GM21576 (cell line): ENCODE measurements at regions not wholly inside any gene's neighbourhood (a gene's known extent, or its start where the extent isn't known, plus 50 kb on each side); places are given as distances from the start of the nearest gene placed in this dataset.

Experiments used
- ATAC-seq: cut with Tn5 transposase; IDR thresholded peaks from one replicate; pipeline ENCODE4 v1.9.1; 2021; ENCODE audit warnings: mild to moderate bottlenecking, moderate library complexity; ENCODE audit not compliant: unreplicated experiment

DNA sequence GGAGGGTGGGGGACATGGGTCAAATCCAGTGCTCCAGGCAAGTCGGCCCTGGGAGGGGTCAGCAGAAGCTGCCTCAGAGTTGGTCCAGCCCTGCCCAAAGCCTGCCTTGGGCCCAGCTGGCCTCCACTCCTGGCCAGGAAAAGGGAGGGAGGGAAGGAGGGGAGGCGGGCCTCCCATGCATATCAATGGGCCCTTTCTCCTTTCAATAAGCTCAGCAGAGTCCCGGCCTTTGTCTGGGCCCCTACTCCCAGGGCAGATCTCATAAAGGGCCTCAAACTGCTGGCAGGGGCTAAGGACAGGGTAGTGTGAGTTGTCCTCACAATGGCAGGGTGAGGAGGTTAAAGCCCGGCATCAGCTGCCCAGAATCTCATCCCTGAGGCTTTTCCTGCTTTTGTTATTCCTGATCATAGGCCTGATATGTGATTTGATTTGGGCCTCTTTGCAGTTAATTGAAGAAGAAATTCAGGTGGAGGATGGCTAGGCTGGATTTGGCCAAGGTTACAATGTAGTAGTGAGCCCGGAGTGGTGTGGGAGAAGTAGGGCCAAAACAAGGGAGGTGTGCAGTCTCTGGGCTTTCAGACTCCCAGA lies 121.1 kb upstream of the ATP6AP2 start:
- no peak for ATAC-seq

GRCh38 chrX:40457406-40457805 lies 123.4 kb upstream of the ATP6AP2 start:
- ATAC-seq = no peak

DNA sequence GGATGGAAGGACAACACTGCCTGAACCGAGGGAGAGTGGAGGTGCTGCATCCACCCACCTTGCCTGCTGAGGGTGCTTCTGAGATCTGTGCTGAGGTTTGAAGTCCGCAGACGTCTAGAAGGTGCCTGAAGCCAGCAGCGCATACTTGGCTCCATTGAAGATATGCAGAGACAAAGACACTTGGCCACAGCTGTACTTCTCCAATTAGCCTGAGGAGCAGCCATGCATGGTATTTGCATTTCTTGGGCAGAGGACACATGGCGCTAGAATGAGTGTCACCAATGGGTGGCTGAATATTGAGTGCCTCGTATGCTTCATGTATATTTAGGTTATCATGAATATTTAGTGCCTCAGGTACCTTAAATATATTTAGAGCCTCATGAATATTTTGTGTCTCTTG lies 128.7 kb upstream of the ATP6AP2 start:
- ATAC-seq = no peak

DNA sequence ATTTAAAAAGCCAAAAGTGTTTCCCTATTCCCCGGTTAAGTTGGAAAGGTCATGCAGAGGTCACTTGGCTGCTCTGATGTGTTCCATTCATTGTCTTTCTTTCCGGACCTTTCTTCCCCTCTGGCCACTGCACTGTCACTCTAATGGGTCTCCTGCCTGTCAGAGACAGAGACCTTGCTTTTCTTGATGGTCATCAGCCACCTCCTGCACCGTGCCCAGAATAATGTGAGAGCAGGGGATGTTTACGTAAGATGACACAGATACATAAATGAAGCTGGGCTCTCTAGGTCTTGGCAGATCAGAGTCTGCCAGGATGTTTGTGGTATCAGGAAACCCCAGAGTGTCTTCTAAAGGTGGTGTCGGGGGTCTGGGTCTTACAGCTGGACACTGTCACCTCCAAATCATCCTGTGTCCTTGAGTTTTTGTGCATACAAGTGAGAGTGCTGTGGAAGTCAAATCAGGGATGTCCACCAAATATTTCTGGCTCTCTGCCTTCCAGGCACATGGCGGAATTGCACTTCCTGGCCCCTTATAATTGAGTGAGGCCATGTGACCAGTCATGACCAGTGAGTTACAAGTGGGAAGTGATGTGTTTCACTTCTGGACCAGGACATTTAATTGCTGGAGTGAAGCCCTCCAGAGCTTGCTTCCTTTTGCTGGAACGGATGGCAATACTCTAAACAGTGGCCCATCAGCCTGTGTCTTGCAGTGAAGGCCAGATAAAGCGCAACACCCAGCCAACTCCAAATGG lies 130.6 kb upstream of the ATP6AP2 start:
- ATAC-seq = no peak

DNA sequence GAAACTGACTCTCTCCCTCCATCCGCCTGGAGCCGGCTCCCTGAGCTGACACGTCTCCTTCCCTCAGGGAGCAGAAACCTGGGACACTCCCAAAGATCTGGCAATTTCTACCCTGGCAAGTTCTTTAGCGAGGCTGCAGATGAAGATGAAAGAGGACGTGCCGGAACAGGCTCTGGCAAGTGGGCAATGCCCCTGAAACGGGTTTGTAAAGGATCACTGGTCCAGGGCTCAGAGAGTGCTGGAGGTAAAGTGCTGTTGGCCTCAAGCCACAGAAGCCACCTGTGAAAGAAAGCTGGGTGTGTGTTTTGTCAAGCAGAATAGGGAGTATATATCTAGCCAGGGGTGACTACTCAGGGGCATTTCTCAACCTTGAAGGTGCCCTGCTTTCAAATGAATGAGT lies 131.4 kb upstream of the ATP6AP2 start:
- ATAC-seq = no peak

DNA sequence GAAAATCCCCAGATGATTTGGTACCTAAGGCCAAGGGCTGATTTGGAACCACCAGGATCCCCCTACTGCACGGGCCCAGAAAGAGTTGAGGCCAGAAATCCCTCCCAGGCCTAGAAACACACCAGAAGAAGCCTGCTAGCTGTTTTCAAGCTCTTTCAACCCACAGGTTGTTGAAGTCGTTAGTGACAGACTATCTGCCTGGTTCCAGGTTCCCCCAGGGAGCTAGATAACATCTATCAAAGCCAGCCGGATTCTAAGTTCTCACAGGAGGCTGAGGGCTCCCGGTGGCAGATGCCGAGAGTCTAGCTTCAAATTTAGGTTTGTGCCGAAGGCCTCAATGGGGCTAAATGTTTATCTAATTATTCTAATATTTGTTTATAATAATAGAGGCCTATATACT lies 132.0 kb upstream of the ATP6AP2 start:
- no peak for ATAC-seq

- no peak for ATAC-seq
Observed at GRCh38 chrX:40446921-40447320, 133.8 kb upstream of the ATP6AP2 start.

- ATAC-seq = no peak
Observed at GRCh38 chrX:40445691-40446090, 135.1 kb upstream of the ATP6AP2 start.

- ATAC-seq = no peak
Observed at GRCh38 chrX:40444798-40445496, 135.8 kb upstream of the ATP6AP2 start.

DNA sequence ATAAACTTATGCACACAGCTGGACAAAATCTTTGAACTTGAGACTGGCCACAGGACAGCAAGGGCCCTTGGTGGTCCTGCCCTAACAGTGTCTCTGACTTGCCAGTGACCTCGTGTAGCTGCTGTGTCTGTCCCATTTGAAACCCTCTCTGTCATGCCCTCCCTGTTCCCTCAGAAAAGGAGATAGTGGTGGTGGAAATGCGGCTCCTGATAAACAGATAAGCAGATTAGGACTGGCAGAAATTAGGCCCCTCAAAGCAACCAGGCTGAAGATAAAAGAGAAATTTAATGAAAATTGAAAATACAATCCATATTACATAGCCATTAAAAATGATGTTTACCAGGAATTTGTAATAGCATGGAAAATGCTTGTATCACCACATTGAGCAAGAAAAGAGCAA lies 136.6 kb upstream of the ATP6AP2 start:
- no peak for ATAC-seq

DNA sequence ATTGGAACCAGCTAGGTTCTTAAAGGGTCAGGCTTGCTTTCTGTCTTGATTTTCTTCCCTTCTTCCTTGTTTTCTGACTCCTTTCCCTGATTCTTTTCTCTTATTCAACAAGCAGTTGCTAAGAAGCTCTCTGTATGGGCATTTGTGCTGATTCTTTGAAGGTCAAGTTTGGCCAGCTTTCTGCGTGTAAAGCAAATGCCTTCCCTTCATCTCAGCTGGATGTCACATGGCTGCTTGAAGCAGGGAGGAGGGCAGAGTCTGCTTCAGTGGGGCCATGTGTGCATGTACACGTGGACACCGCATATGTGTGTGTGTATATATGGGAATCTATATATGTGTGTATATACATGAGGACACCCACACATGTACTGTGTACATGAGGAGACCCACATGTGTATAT lies 139.9 kb upstream of the ATP6AP2 start:
- ATAC-seq = no peak

DNA sequence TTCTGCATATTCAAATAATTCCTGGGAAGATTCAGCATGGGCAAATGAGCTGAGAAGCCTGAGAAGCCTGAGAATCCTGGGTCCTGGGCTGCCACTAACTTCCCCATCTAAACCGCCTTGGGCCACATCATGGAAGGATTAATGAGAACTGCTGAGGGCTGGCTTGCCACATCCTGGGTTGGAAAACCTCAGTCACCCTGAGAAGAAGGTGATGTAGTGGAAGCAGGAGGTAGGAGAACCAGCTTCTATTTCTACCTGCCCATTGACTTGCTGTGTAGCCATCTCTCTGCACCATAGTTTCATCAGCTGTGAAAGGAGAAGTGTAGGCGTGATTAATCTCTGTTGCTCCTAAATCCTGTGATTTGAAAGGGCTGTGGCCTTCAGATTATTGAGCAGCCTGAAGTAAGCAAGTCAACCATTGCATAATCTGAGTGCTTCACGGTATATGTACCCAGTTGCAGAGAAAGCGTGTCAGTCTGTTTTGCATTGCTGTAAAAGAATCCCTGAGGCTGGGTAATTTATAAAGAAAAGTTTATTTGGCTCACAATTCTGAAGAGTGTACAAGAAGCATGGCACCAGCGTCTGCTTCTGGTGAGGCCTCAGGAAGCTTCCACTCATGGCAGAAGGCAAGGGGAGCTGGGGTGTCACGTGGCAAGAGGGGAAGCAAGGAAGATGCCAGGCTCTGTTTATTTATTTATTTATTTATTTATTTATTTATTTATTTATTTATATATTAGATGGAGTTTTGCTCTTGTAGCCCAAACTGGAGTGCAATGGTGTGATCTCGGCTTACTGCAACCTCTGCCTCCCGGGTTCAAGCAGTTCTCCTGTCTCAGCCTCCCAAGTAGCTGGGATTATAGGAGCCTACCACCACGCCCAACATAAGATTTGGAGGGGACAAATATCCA lies 140.9 kb upstream of the ATP6AP2 start:
- ATAC-seq = no peak

GRCh38 chrX:40437348-40437747 lies 143.4 kb upstream of the ATP6AP2 start:
- ATAC-seq = no peak

- no peak for ATAC-seq
Observed at GRCh38 chrX:40434947-40435346, 145.8 kb upstream of the ATP6AP2 start.

- no peak for ATAC-seq
Observed at GRCh38 chrX:40434443-40434842, 146.3 kb upstream of the ATP6AP2 start.

DNA sequence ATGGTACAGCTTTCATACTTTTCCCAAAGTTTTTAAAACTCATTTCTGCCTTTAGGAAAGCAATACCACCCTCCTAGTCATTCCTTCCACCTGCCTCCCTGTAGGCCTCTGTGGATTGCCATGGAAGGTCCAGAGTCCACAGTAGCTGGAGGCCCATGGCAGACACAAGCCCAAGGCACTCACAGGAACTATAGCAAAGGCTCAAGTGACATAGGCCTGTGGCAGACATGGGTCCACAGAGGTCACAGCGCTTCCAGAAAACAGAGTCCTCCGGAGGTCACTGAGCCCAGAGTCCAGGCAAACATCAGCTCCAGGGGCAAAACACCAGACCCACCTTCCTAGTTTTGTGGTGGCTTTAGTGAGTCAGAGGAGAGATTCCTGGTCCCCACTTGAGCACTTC lies 147.6 kb upstream of the ATP6AP2 start:
- no peak for ATAC-seq

- ATAC-seq = no peak
Observed at GRCh38 chrX:40424259-40424658, 156.5 kb upstream of the ATP6AP2 start.

GRCh38 chrX:40423299-40423698 lies 157.5 kb upstream of the ATP6AP2 start:
- no peak for ATAC-seq

DNA sequence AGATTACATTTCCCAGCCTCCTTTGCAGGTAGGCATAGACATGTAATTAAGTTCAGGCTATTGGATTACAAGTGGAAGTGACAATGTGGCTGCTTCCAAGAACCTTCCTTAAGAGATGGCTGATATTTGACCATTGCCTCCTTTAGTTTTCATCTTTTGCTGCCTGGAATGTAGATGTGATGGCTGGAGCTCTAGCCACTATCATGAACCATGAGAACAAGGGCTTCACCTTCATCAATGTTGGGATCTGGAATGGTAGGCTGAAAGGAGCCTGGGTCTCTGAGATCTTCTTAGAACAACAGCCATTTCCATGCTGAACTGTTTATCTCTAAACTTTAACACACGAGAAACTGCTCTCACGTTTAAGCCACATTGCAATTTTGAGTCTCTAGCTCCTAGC lies 158.7 kb upstream of the ATP6AP2 start:
- ATAC-seq = no peak

DNA sequence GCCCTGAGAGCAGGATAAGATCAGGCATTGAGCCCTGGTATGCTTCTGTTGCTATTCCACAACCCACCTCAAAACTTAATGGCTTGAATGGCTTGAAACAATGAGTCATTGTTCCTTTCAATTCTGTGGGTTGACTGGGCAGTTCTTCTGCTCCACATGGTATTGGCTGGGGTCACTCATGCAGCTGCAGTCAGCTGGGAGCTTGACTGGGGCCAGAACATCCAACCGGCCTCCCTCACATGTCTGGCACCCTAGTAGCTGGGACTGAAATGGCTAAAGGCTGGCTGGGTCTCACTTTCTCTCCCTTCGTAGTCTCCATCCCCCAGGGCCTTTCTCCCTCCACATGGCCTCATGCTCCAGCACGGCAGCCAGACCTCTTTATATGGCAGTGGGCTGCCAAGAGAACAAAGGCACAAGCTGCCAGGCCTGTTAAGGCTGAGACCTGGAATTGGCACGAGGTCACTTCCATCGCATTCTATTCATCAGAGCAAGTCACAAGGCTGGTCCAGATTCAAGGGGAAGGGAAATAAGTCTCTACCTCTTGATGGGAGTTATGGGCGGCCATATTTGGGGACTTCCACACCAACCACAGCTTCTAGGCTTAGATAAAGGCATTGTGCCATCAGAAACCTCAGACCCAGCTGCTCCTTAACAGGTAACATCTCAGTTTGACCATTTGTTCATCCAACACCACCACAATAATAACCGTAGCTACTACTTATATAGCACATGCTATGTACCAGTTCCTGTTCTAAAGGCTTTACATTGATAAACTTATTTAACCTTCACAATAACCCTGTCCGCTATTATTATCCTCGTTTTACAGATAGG lies 159.7 kb upstream of the ATP6AP2 start:
- ATAC-seq = no peak
